IMR-90 (cell line): ENCODE measurements at regions not wholly inside any gene's neighbourhood (a gene's known extent, or its start where the extent isn't known, plus 50 kb on each side); places are given as distances from the start of the nearest gene placed in this dataset.
A peak's percentile ranks its signal among the peaks of the same experiment; 100 is the strongest.

Experiments
- ATAC-seq: fragments of 200-7000 bp; cut with Tn5 transposase; 2 replicates; pipeline ENCODE4 v1.9.1; 2020; ENCODE audit warnings: low read depth, mild to moderate bottlenecking, moderate library complexity
- BruUV-seq: library from RNA; stranded (reverse); fragments of 400-500 nt; replicated peaks from 2 replicates; lab custom pipeline; 2021; lab: Mats Ljungman, UMichigan
- CTCF ChIA-PET: fragments of 300-600 bp; formaldehyde crosslinking; extraction: SDS; loops from one replicate; lab custom pipeline; 2021; ENCODE audit warnings: antibody characterized with exemption; lab: Yijun Ruan, JAX
- POLR2A ChIA-PET: fragments of 300-600 bp; sonication (Branson Sonifier 250); formaldehyde crosslinking; loops from one replicate; lab custom pipeline; 2022; ENCODE audit warnings: antibody characterized with exemption; ENCODE audit not compliant: unreplicated experiment; lab: Charles Lee
- DNase-seq: peaks from one replicate; pipeline ENCODE4 v3.0.0; 2013
- H2AFZ ChIP-seq: replicated peaks from 2 replicates; pipeline ENCODE3; 2013; ENCODE audit warnings: low read length, mild to moderate bottlenecking; ENCODE audit not compliant: poor library complexity
- H2AK5ac ChIP-seq: 2 replicates; pipeline ENCODE4 v1.6.1; 2013; ENCODE audit warnings: low read depth, low read length, inconsistent platforms
- H2AK9ac ChIP-seq: replicated peaks from 2 replicates; pipeline ENCODE3; 2013; ENCODE audit warnings: mild to moderate bottlenecking, low read depth, low read length, moderate library complexity; ENCODE audit not compliant: poor library complexity
- H2BK120ac ChIP-seq: 2 replicates; pipeline ENCODE4 v1.6.1; 2013; ENCODE audit warnings: low read depth, low read length, inconsistent platforms
- H2BK15ac ChIP-seq: 3 replicates; pipeline ENCODE4 v1.6.1; 2013; ENCODE audit warnings: low read depth, low read length, inconsistent platforms
- H2BK20ac ChIP-seq: 2 replicates; pipeline ENCODE4 v1.6.1; 2013; ENCODE audit warnings: low read depth, mild to moderate bottlenecking, inconsistent platforms, low read length, moderate library complexity
- H2BK5ac ChIP-seq: 2 replicates; pipeline ENCODE4 v1.6.1; 2013; ENCODE audit warnings: mild to moderate bottlenecking, low read depth, low read length, inconsistent platforms; ENCODE audit not compliant: poor library complexity, severe bottlenecking
- H3K14ac ChIP-seq: replicated peaks from 2 replicates; pipeline ENCODE4 v1.6.1; 2013; ENCODE audit warnings: low read depth, low read length, inconsistent platforms
- H3K18ac ChIP-seq: 2 replicates; pipeline ENCODE4 v1.6.1; 2013; ENCODE audit warnings: low read depth, low read length, control low read depth
- H3K23ac ChIP-seq: 2 replicates; pipeline ENCODE4 v1.6.1; 2013; ENCODE audit warnings: low read depth, low read length, inconsistent platforms
- H3K27ac ChIP-seq: 2 replicates; pipeline ENCODE4 v1.5.1; 2013; ENCODE audit warnings: mild to moderate bottlenecking, control low read depth, low read length; ENCODE audit not compliant: insufficient read depth
- H3K27me3 ChIP-seq: 2 replicates; pipeline ENCODE4 v1.6.1; 2013; ENCODE audit warnings: low read length; ENCODE audit not compliant: control insufficient read depth, insufficient read depth
- H3K36me3 ChIP-seq: 2 replicates; pipeline ENCODE4 v1.6.1; 2013; ENCODE audit warnings: low read length, mixed read lengths; ENCODE audit not compliant: control insufficient read depth, insufficient read depth
- H3K4ac ChIP-seq: 2 replicates; pipeline ENCODE4 v1.6.1; 2013; ENCODE audit warnings: low read depth, low read length, inconsistent platforms
- H3K4me1 ChIP-seq: 2 replicates; pipeline ENCODE4 v1.6.1; 2013; ENCODE audit warnings: low read length, mixed read lengths; ENCODE audit not compliant: control insufficient read depth, insufficient read depth
- H3K4me2 ChIP-seq: 2 replicates; pipeline ENCODE4 v1.6.1; 2013; ENCODE audit warnings: low read depth, mild to moderate bottlenecking, control low read depth, low read length, moderate library complexity
- H3K4me3 ChIP-seq: 2 replicates; pipeline ENCODE4 v1.5.1; 2013; ENCODE audit warnings: low read depth, mild to moderate bottlenecking, control low read depth, low read length, moderate library complexity; ENCODE audit not compliant: insufficient read depth
- H3K56ac ChIP-seq: 2 replicates; pipeline ENCODE4 v1.6.1; 2013; ENCODE audit warnings: low read length, inconsistent platforms; ENCODE audit not compliant: insufficient read depth; ENCODE audit errors: extremely low read depth
- H3K79me1 ChIP-seq, 2 experiments: 2 replicates each; pipeline ENCODE4 v1.6.1; 2013; ENCODE audit warnings: low read length in 2 of 2, inconsistent platforms in 1 of 2, low read depth in 1 of 2
- H3K9ac ChIP-seq: 2 replicates; pipeline ENCODE4 v1.6.1; 2013; ENCODE audit warnings: low read depth, low read length, control low read depth
- H3K9me1 ChIP-seq: 2 replicates; pipeline ENCODE4 v1.6.1; 2013; ENCODE audit warnings: low read length, inconsistent platforms; ENCODE audit not compliant: insufficient read depth
- H3K9me3 ChIP-seq: 2 replicates; pipeline ENCODE4 v1.6.1; 2013; ENCODE audit warnings: low read length; ENCODE audit not compliant: control insufficient read depth, insufficient read depth
- H4K20me1 ChIP-seq: 2 replicates; pipeline ENCODE4 v1.6.1; 2013; ENCODE audit warnings: low read length, inconsistent platforms; ENCODE audit not compliant: insufficient read depth
- H4K5ac ChIP-seq: 2 replicates; pipeline ENCODE4 v1.6.1; 2013; ENCODE audit warnings: mild to moderate bottlenecking, low read depth, low read length, control low read depth
- H4K8ac ChIP-seq, 2 experiments: 2 replicates each; pipeline ENCODE4 v1.6.1; 2013; ENCODE audit warnings: low read depth in 2 of 2, low read length in 2 of 2, control low read depth in 1 of 2, inconsistent platforms in 1 of 2
- H4K91ac ChIP-seq: 2 replicates; pipeline ENCODE4 v1.6.1; 2013; ENCODE audit warnings: low read depth, low read length, inconsistent platforms; ENCODE audit not compliant: insufficient read depth
- ELK1 ChIP-seq: fragments of 150-350 bp; IDR thresholded peaks from 2 replicates; pipeline ENCODE4 v1.6.1; 2016; ENCODE audit warnings: low read depth, mild to moderate bottlenecking, low read length, moderate library complexity, borderline replicate concordance
- RAD21 ChIP-seq: IDR thresholded peaks from 2 replicates; pipeline ENCODE4 v1.6.1; 2012; ENCODE audit warnings: low read length, improper control_type of control experiment
- SMC3 ChIP-seq: fragments of 150-350 bp; IDR thresholded peaks from 2 replicates; pipeline ENCODE4 v1.6.1; 2016; ENCODE audit warnings: low read depth, mild to moderate bottlenecking, antibody characterized with exemption, low read length, moderate library complexity
- WGBS, 2 experiments: methylation state at CpG; one replicate each; pipeline versions ENCODE4 v1.1.5 to v1.1.7; 2013; ENCODE audit warnings: missing lambda C conversion rate in 2 of 2; ENCODE audit not compliant: insufficient read length in 1 of 2; ENCODE audit errors: extremely low coverage in 2 of 2; 5-methylcytosine and 5-hydroxymethylcytosine counted together
- dilution Hi-C: fragments of 300-500 bp; cut with HindIII; formaldehyde crosslinking; loops from one replicate; pipeline ENCODE4 v1.14.3; 2018; ENCODE audit warnings: low sequenced_read_pairs; ENCODE audit not compliant: unreplicated experiment
- in situ Hi-C: fragments of 300-500 bp; cut with MboI; formaldehyde crosslinking; loops from 3 replicates; pipeline ENCODE4 v1.14.3; 2019; ENCODE audit warnings: low sequenced_read_pairs, inconsistent platforms, mixed read lengths
- intact Hi-C: fragments of 100-400 bp; cut with micrococcal nuclease; formaldehyde crosslinking; loops from 2 replicates; pipeline ENCODE4 v1.10.0; 2022

GRCh38 chr1:87684194-87684593, 355.5 kb downstream of the LMO4 start:
- no CpG with 5 or more reads among the region's 14 CpGs for WGBS, 2 experiments

More at GRCh38 chr1:87684194-87684593, 355.5 kb downstream of the LMO4 start:
- in situ Hi-C loops (loop anchor here (10.0 kb wide), 1 partner anchor 261 kb away; no protein-coding TSS in a partner anchor), intact Hi-C loops (loop anchor here (2.0 to 5.0 kb wide), 2 partner anchors 268 to 353 kb away; no protein-coding TSS in a partner anchor), dilution Hi-C loops (no loop called here)
- Histone ChIP-seq H3K36me3 (no peaks in the 10 kb centered on the region), H4K8ac (peak overlapping the region; percentile 79 to 92), H3K4me3 (peak overlapping the region; percentile 89), H3K27ac (peak overlapping the region; percentile 96), H3K9ac (peak overlapping the region; percentile 97), H3K23ac (peak overlapping the region; percentile 93), H3K56ac (peak overlapping the region; percentile 76), H2AK9ac (peak overlapping the region; percentile 57), H4K5ac (peak overlapping the region; percentile 99), H3K9me3 (0 out of 2 replicates have a peak, but pooled peaks cover under 1% of the 10 kb centered on the region), H2AK5ac (no peak overlapping the region), H2BK5ac (peak overlapping the region; percentile 81), H3K18ac (peak overlapping the region; percentile 99), H4K91ac (peak overlapping the region; percentile 92), H2AFZ (peak overlapping the region; percentile 93), H3K14ac (peak overlapping the region; percentile 89), H2BK15ac (peak overlapping the region; percentile 59; the same call in 1 of the 3 replicates), H2BK20ac (peak overlapping the region; percentile 75), H3K27me3 (no peaks in the 10 kb centered on the region), H3K79me1 (no peaks in the 10 kb centered on the region), H4K20me1 (no peaks in the 10 kb centered on the region), H3K9me1 (no peaks in the 10 kb centered on the region; the same call in 1 of the 2 replicates), H3K4me1 (peaks cover 10% of the 10 kb centered on the region), H3K4ac (peak overlapping the region; percentile 89), H3K4me2 (peak overlapping the region; percentile 97), H2BK120ac (peak overlapping the region; percentile 95)
- DNase-seq (peak; percentile 57), ATAC-seq (peak; percentile 56)
- no peak for TF ChIP-seq SMC3
- TF ChIP-seq RAD21: no peak
- no peak for TF ChIP-seq ELK1
- BruUV-seq: no TSS peak
- ChIA-PET POLR2A (no interaction called here), CTCF (interaction anchor here (1.6 kb wide), 1 partner anchor 269 kb away, joined by 4 read pairs; no protein-coding TSS in a partner anchor)
